Upper lobe of right lung (tissue), 1 donor: ENCODE measurements at regions not wholly inside any gene's neighbourhood (a gene's known extent, or its start where the extent isn't known, plus 50 kb on each side); places are given as distances from the start of the nearest gene placed in this dataset.
"Not testable (repeated sequence)": the region's sequence is repeated elsewhere in the genome, so short reads cannot be mapped to it uniquely, and the experiment has no call there.

ENCODE experiments used
- ATAC-seq: fragments of 200-7000 bp; cut with Tn5 transposase; one replicate; pipeline ENCODE4 v1.9.1; 2020; ENCODE audit warnings: mild to moderate bottlenecking, moderate library complexity
- DNase-seq: peaks from one replicate; pipeline ENCODE4 v3.0.0-alpha.2; 2020
- H3K27ac ChIP-seq: fragments of 200-600 bp; one replicate; pipeline ENCODE4 v1.8.0; 2022
- H3K27me3 ChIP-seq: fragments of 200-600 bp; one replicate; pipeline ENCODE4 v1.8.0; 2022; ENCODE audit warnings: mild to moderate bottlenecking
- H3K36me3 ChIP-seq: fragments of 200-600 bp; one replicate; pipeline ENCODE4 v1.8.0; 2022
- H3K4me1 ChIP-seq: fragments of 200-600 bp; one replicate; pipeline ENCODE4 v1.8.0; 2022
- H3K4me3 ChIP-seq: fragments of 200-600 bp; one replicate; pipeline ENCODE4 v1.8.0; 2022; ENCODE audit warnings: mild to moderate bottlenecking
- H3K9me3 ChIP-seq: fragments of 200-600 bp; one replicate; pipeline ENCODE4 v1.8.0; 2022
- CTCF ChIP-seq: fragments of 200-600 bp; IDR thresholded peaks from one replicate; pipeline ENCODE4 v1.8.0; 2022; ENCODE audit warnings: antibody characterized with exemption
- intact Hi-C: fragments of 100-400 bp; cut with DNase I; formaldehyde crosslinking; loops from one replicate; pipeline ENCODE4 v1.11.0; 2022
- donor health status: DM: no; HTN: yes; CAD: no; lungs with severe emphysema.

GRCh38 chr3:26281284-26281985 lies 341.1 kb upstream of the LRRC3B start:
- H3K9me3 ChIP-seq = peaks cover 6% of the 10 kb centered on the region
- no peak overlapping the region for H3K4me3 ChIP-seq
- no peak for TF ChIP-seq CTCF
- intact Hi-C loops = no loop called here
- no peak for DNase-seq
- H3K27ac ChIP-seq = no peak overlapping the region
- no peak for ATAC-seq
- no peaks in the 10 kb centered on the region for H3K4me1 ChIP-seq
- H3K27me3 ChIP-seq = no peaks in the 10 kb centered on the region
- no peaks in the 10 kb centered on the region for H3K36me3 ChIP-seq

GRCh38 chr3:26284503-26284902 lies 338.1 kb upstream of the LRRC3B start:
- H3K27ac ChIP-seq, H3K4me1 ChIP-seq, H3K4me3 ChIP-seq, H3K36me3 ChIP-seq, ATAC-seq, H3K9me3 ChIP-seq, intact Hi-C loops, H3K27me3 ChIP-seq, DNase-seq: not testable (repeated sequence)

- H3K4me1 ChIP-seq = no peaks in the 10 kb centered on the region
- TF ChIP-seq CTCF = no peak
- no peak overlapping the region for H3K4me3 ChIP-seq
- DNase-seq = no peak
- intact Hi-C loops = no loop called here
- no peaks in the 10 kb centered on the region for H3K27me3 ChIP-seq
- H3K27ac ChIP-seq = no peak overlapping the region
- no peaks in the 10 kb centered on the region for H3K9me3 ChIP-seq
- H3K36me3 ChIP-seq = no peaks in the 10 kb centered on the region
- no peak for ATAC-seq
Measured at GRCh38 chr3:26291840-26292239, 330.7 kb upstream of the LRRC3B start.

GRCh38 chr3:26292780-26293179 lies 329.8 kb upstream of the LRRC3B start:
- no peak for ATAC-seq
- intact Hi-C loops = no loop called here
- TF ChIP-seq CTCF = no peak
- no peak for DNase-seq
- H3K27ac ChIP-seq = no peak overlapping the region
- no peaks in the 10 kb centered on the region for H3K4me1 ChIP-seq
- no peaks in the 10 kb centered on the region for H3K27me3 ChIP-seq
- no peak overlapping the region for H3K4me3 ChIP-seq
- H3K9me3 ChIP-seq = no peaks in the 10 kb centered on the region
- no peaks in the 10 kb centered on the region for H3K36me3 ChIP-seq

- DNase-seq = no peak
- H3K4me3 ChIP-seq = no peak overlapping the region
- no peak for ATAC-seq
- intact Hi-C loops = no loop called here
- no peak overlapping the region for H3K27ac ChIP-seq
- no peaks in the 10 kb centered on the region for H3K9me3 ChIP-seq
- no peaks in the 10 kb centered on the region for H3K4me1 ChIP-seq
- H3K27me3 ChIP-seq = no peaks in the 10 kb centered on the region
- no peaks in the 10 kb centered on the region for H3K36me3 ChIP-seq
- no peak for TF ChIP-seq CTCF
Measured at GRCh38 chr3:26293329-26293844, 329.2 kb upstream of the LRRC3B start.

GRCh38 chr3:26307192-26307591 lies 315.4 kb upstream of the LRRC3B start:
- ATAC-seq (no peak), DNase-seq (no peak)
- intact Hi-C loops = no loop called here
- no peaks in the 10 kb centered on the region for H3K36me3 ChIP-seq
- TF ChIP-seq CTCF = no peak
- no peaks in the 10 kb centered on the region for H3K27me3 ChIP-seq
- H3K4me1 ChIP-seq = no peaks in the 10 kb centered on the region
- H3K9me3 ChIP-seq = no peaks in the 10 kb centered on the region
- H3K4me3 ChIP-seq = no peak overlapping the region
- no peak overlapping the region for H3K27ac ChIP-seq
